Eye (tissue), 1 donor: ENCODE measurements at regions not wholly inside any gene's neighbourhood (a gene's known extent, or its start where the extent isn't known, plus 50 kb on each side); places are given as distances from the start of the nearest gene placed in this dataset.
A peak's percentile ranks its signal among the peaks of the same experiment; 100 is the strongest.
"Not testable (repeated sequence)": the region's sequence is repeated elsewhere in the genome, so short reads cannot be mapped to it uniquely, and the experiment has no call there.

ENCODE experiments used
- DNase-seq: peaks from one replicate; pipeline ENCODE4 v3.0.0-alpha.2; 2015

DNA sequence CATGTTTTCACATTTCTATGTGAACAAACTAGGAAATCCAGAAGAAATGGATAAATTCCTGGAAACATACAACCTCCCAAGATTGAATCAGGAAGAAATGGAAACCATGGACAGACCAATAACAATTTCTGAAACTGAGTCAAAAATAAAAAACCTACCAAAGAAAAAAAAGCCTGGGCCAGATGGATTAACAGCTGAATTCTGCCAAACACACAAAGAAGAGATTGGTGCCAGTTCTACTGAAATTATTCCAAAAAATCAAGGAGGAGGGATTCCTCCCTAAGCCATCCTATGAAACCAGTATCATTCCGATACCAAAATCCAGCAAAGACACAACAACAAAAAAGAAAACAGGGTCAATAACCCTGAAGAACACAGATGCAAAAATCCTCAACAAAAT is 166.9 kb upstream of the FBXL7 start:
- DNase-seq, result no peak

- DNase-seq, result no peak
Observed at GRCh38 chr5:15326932-15327331, 173.0 kb upstream of the FBXL7 start.

DNA sequence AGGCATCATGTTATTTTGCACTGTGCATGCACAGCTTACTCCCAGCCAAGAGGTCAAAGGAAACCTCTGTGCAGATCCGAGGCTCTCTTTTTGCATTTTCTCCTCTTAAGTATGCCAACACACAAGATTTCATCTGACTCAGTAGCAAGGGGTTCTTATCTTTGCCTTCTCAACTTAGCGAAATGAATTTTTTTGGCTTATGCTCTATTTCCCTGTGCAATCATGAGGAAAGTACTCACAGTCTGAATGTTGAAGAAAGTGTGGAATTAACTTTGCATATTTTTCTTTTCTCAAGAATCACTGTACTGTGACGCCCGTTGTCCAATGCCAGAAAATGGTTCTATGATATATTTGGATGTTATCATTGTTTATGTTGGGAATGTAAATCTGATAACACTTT is 173.5 kb upstream of the FBXL7 start:
- DNase-seq, result no peak

GRCh38 chr5:15322421-15322820 is 177.6 kb upstream of the FBXL7 start:
- no peak for DNase-seq

DNA sequence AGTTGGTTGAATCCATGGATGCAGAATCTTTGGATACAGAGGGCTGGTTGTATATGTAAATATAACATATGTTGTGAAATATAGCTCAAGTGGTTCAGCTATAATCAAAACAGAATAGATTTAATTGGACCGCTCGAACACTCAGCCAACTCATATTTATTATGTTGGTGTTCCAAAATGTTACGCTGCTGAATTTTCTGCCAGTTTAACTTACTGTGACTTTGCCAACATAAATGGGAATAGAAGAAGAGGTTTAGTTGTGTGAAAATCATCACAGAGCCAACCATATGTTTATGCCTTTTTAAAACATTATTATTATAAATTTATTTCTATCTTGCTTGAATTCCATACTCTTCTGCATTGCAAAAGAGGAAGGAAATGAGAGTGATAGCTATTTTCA is 178.2 kb upstream of the FBXL7 start:
- peak; percentile 22 for DNase-seq

GRCh38 chr5:15320871-15321270 is 179.1 kb upstream of the FBXL7 start:
- no peak for DNase-seq

GRCh38 chr5:15304914-15305834 is 194.8 kb upstream of the FBXL7 start:
- DNase-seq, result no peak

- DNase-seq, result no peak
Observed at GRCh38 chr5:15304066-15304731, 195.8 kb upstream of the FBXL7 start.

DNA sequence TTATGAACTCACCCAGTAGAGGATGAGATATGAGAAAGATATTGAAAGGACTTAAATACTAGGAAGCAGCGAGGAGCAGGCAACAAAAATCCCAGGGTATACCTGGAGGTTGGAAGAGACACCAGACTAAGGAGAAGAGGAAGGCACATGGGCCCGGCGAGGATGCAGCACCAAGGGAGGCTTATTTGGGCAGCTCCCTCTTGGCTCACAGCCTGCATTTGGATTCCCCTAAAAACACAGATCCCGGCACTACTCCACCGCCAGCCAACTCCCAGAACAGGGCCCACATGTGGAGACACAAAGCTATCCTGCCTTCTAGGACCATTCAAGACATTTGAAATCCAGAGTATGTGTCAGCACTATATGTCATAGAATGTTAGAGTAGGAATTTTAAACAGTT is 199.8 kb upstream of the FBXL7 start:
- DNase-seq, result no peak

- DNase-seq, result no peak
Observed at GRCh38 chr5:15290953-15291352, 209.0 kb upstream of the FBXL7 start.

- peak; percentile 38 for DNase-seq
Observed at GRCh38 chr5:15286650-15287049, 213.3 kb upstream of the FBXL7 start.

DNA sequence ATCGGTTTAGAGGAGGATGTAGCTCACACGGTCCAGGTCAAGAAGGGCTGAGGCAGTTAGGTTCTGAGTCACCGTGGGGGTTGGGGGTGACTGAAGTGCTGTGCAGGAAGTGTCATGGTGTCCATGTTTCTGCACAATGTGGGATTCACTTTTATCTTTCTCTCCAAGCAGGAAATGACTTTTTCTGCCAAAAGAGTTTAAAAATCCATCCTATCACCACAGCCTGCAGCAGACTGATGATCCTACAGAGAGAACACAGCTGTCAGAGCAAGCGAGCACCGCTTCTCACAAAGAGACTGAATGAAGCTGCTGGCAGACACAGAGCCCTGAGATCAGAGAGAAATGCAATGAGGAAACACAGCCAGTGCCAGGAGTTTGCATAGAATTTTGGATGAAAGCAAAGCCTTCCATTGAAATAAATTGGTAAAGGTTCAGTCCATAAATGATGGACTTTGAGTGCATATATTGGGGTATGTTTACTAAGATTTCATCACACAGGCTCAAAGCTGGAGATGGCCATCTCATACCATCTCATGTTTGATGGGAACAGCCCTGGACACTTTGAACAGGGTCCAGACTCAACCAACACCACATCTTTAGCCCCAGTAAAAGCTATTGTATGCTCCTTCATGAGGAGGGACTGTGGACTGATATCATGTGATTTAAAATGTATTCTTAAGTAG is 213.9 kb upstream of the FBXL7 start:
- peak; percentile 41 for DNase-seq

DNA sequence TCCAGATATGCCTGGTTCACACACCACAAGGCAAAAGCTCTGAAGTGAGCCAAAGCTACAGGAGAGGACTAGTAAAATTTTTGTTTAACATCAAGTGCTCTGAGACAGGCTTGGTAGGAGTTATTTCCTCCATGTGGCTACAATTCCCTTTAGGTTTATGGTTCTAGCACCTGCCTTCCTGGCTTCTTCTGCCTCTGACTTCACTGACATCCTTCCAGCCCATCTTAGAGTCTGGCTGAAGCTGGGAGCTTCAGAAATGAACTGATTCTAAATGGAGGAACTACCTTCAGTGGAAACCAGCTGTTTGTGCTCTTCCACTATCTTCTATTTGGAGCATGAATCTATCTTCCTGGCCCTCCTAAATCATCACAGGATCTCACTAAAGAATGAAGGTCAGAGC is 215.3 kb upstream of the FBXL7 start:
- DNase-seq, result no peak

DNA sequence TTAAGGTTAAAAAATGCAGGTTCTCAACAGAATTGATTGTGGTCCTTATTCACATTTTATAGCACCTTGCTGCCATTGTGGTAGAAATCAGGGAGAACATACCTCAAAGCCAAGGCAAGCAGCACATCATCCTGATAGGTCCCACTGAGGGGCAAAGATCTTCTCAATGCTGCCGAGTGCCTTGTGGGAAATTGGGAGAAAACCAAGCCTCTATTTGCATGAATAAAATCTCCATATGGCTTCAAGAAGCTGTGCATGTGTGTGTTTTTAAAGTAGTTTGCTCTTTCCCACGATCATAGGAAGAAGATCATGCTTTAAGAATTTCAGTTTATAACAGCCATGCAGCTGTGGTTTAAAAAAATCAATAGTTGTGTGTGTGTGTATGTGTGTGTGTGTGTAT is 216.9 kb upstream of the FBXL7 start:
- peak; percentile 39 for DNase-seq

GRCh38 chr5:15282611-15283010 is 217.4 kb upstream of the FBXL7 start:
- peak; percentile 31 for DNase-seq

DNA sequence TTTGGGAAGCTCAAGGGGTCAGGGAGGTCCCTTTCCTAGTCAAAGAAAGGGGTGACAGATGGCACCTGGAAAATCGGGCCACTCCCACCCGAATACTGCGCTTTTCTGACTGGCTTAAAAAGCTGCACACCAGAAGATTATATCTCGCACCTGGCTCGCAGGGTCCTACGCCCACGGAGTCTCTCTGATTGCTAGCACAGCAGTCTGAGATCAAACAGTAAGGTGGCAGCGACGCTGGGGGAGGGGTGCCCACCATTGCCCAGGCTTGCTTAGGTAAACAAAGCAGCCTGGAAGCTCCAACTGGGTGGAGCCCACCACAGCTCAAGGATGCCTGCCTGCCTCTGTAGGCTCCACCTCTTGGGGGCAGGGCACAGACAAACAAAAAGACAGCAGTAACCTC is 228.4 kb upstream of the FBXL7 start:
- DNase-seq, result not testable (repeated sequence)

DNA sequence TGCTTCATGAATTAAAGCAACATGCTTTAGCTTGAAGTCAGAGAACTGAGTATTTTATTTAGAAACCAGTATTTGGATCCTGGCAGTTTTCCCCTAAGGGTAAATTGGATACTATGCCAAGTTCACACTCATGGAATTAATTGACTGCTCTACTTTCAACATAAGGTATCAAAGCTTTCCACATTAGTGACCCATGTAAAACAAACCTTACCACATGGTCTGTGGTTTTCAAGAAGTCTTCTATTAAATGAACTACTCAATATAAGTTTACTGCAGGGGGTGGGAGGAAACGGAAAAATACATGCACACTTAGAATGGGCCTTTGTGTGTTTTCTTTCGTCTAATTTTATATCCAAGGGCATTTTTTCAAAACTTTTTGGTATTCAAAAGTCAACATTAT is 232.0 kb upstream of the FBXL7 start:
- DNase-seq, result peak; percentile 30

DNA sequence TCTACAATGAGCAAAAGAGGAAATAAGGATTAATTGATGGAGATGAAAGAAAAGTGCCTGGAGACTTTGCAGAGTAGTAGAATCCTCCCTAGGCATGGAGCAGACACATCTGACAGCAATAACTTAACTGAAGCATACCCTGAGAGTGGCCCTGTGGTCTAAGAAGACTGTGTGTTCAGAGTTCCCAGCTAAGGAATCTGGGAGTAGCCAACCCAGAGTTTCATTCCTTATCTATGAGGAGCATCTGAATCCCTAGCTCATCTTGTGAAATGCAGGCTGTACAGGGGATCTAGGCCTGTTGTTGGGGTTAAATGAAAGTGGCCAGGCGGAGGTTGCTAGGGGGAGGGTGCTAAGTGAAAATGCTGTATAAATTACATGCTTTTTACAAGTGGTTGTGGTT is 233.1 kb upstream of the FBXL7 start:
- DNase-seq, result no peak

GRCh38 chr5:15266229-15266628 is 233.8 kb upstream of the FBXL7 start:
- no peak for DNase-seq

DNA sequence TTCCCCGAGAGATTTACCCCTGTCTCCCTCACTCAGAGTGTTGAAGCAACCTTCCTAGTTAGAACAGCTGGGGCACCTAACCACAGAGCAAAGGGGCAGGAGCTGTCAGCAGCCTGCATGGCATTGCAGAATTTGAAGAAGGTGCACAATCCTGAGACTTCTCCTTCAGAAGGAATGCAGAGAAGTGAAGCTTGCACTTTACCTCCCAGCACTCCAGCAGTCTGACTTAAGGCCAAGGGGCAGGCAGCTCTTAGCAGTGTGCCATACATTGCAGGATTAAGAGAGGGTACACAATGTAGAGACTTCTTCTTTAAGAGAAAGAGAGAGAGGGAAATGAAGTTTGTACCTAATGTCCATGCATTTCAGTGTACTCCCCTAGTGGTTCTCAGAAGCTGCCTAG is 236.0 kb upstream of the FBXL7 start:
- DNase-seq, result no peak

GRCh38 chr5:15263406-15263805 is 236.6 kb upstream of the FBXL7 start:
- no peak for DNase-seq

GRCh38 chr5:15261269-15261995 is 238.5 kb upstream of the FBXL7 start:
- DNase-seq, result no peak
